ENCODE measurements at regions not wholly inside any gene's neighbourhood (a gene's known extent, or its start where the extent isn't known, plus 50 kb on each side); places are given as distances from the start of the nearest gene placed in this dataset.

- no peak overlapping the region for H2AFZ ChIP-seq (ENCODE audit: low read length)
- H3K9me2 ChIP-seq (replicated peaks; ENCODE audit: insufficient read depth, low read length) = no peaks in the 10 kb centered on the region
Observed at GRCh38 chr12:127473766-127474165, 793.2 kb upstream of the TMEM132C start.

GRCh38 chr12:127479256-127479655 is 787.7 kb upstream of the TMEM132C start:
- Histone ChIP-seq H3K4me1 (ENCODE audit: low read length) (no peaks in the 10 kb centered on the region), H4K20me1 (ENCODE audit: insufficient read depth, low read depth, low read length) (no peaks in the 10 kb centered on the region), H3K4me2 (ENCODE audit: low read depth, low read length, poor library complexity, severe bottlenecking) (no peak overlapping the region), H3K9me2 (replicated peaks; ENCODE audit: insufficient read depth, low read length) (no peaks in the 10 kb centered on the region), H2AFZ (ENCODE audit: low read length) (no peak overlapping the region), H3K9me3 (ENCODE audit: low read length) (no peaks in the 10 kb centered on the region), H3K27ac (ENCODE audit: low read length) (no peak overlapping the region), H3K9ac (ENCODE audit: low read length) (no peak overlapping the region), H3K4me3 (ENCODE audit: low read length) (no peak overlapping the region), H3K36me3 (ENCODE audit: insufficient read depth, low read length) (no peaks in the 10 kb centered on the region), H3K79me2 (ENCODE audit: low read length) (no peaks in the 10 kb centered on the region), H3K27me3 (ENCODE audit: low read length) (no peaks in the 10 kb centered on the region)
- DNase-seq = no peak

More at GRCh38 chr12:127473766-127474165, 793.2 kb upstream of the TMEM132C start:
- Histone ChIP-seq H3K9me3 (ENCODE audit: low read length) (no peaks in the 10 kb centered on the region), H3K27ac (ENCODE audit: low read length) (no peak overlapping the region), H3K9ac (ENCODE audit: low read length) (no peak overlapping the region), H3K36me3 (ENCODE audit: insufficient read depth, low read length) (no peaks in the 10 kb centered on the region), H3K4me3 (ENCODE audit: low read length) (no peak overlapping the region), H3K79me2 (ENCODE audit: low read length) (no peaks in the 10 kb centered on the region), H4K20me1 (ENCODE audit: insufficient read depth, low read depth, low read length) (no peaks in the 10 kb centered on the region), H3K4me1 (ENCODE audit: low read length) (no peaks in the 10 kb centered on the region), H3K4me2 (ENCODE audit: low read depth, low read length, poor library complexity, severe bottlenecking) (no peak overlapping the region), H3K27me3 (ENCODE audit: low read length) (no peaks in the 10 kb centered on the region)
- no peak for DNase-seq

- H3K4me3 ChIP-seq (ENCODE audit: low read length) = no peak overlapping the region
- no peak overlapping the region for H3K4me2 ChIP-seq (ENCODE audit: low read depth, low read length, poor library complexity, severe bottlenecking)
- no peaks in the 10 kb centered on the region for H3K9me2 ChIP-seq (replicated peaks; ENCODE audit: insufficient read depth, low read length)
- H3K36me3 ChIP-seq (ENCODE audit: insufficient read depth, low read length) = no peaks in the 10 kb centered on the region
- no peaks in the 10 kb centered on the region for H3K9me3 ChIP-seq (ENCODE audit: low read length)
- H2AFZ ChIP-seq (ENCODE audit: low read length) = no peak overlapping the region
- H3K4me1 ChIP-seq (ENCODE audit: low read length) = no peaks in the 10 kb centered on the region
- H3K9ac ChIP-seq (ENCODE audit: low read length) = no peak overlapping the region
- H3K27me3 ChIP-seq (ENCODE audit: low read length) = no peaks in the 10 kb centered on the region
- H4K20me1 ChIP-seq (ENCODE audit: insufficient read depth, low read depth, low read length) = no peaks in the 10 kb centered on the region
- no peak for DNase-seq
- no peak overlapping the region for H3K27ac ChIP-seq (ENCODE audit: low read length)
- H3K79me2 ChIP-seq (ENCODE audit: low read length) = no peaks in the 10 kb centered on the region
Observed at GRCh38 chr12:127480775-127481314, 786.1 kb upstream of the TMEM132C start.

- no peak overlapping the region for H3K9ac ChIP-seq (ENCODE audit: low read length)
- no peaks in the 10 kb centered on the region for H4K20me1 ChIP-seq (ENCODE audit: insufficient read depth, low read depth, low read length)
Observed at GRCh38 chr12:127482950-127483349, 784.0 kb upstream of the TMEM132C start.

GRCh38 chr12:127485528-127485927 is 781.4 kb upstream of the TMEM132C start:
- Histone ChIP-seq H3K27ac (ENCODE audit: low read length) (no peak overlapping the region), H3K9me3 (ENCODE audit: low read length) (no peaks in the 10 kb centered on the region), H4K20me1 (ENCODE audit: insufficient read depth, low read depth, low read length) (no peaks in the 10 kb centered on the region), H3K79me2 (ENCODE audit: low read length) (no peaks in the 10 kb centered on the region), H3K9ac (ENCODE audit: low read length) (no peak overlapping the region), H3K27me3 (ENCODE audit: low read length) (no peaks in the 10 kb centered on the region), H3K4me3 (ENCODE audit: low read length) (no peak overlapping the region), H2AFZ (ENCODE audit: low read length) (no peak overlapping the region), H3K36me3 (ENCODE audit: insufficient read depth, low read length) (no peaks in the 10 kb centered on the region), H3K9me2 (replicated peaks; ENCODE audit: insufficient read depth, low read length) (no peaks in the 10 kb centered on the region), H3K4me2 (ENCODE audit: low read depth, low read length, poor library complexity, severe bottlenecking) (no peak overlapping the region), H3K4me1 (ENCODE audit: low read length) (no peaks in the 10 kb centered on the region)
- peak; percentile 44 for DNase-seq

More at GRCh38 chr12:127482950-127483349, 784.0 kb upstream of the TMEM132C start:
- H3K27ac ChIP-seq (ENCODE audit: low read length) = no peak overlapping the region
- H3K4me1 ChIP-seq (ENCODE audit: low read length) = no peaks in the 10 kb centered on the region
- no peaks in the 10 kb centered on the region for H3K9me3 ChIP-seq (ENCODE audit: low read length)
- DNase-seq = no peak
- no peaks in the 10 kb centered on the region for H3K79me2 ChIP-seq (ENCODE audit: low read length)
- no peak overlapping the region for H2AFZ ChIP-seq (ENCODE audit: low read length)
- H3K9me2 ChIP-seq (replicated peaks; ENCODE audit: insufficient read depth, low read length) = no peaks in the 10 kb centered on the region
- no peak overlapping the region for H3K4me3 ChIP-seq (ENCODE audit: low read length)
- H3K4me2 ChIP-seq (ENCODE audit: low read depth, low read length, poor library complexity, severe bottlenecking) = no peak overlapping the region
- no peaks in the 10 kb centered on the region for H3K27me3 ChIP-seq (ENCODE audit: low read length)
- H3K36me3 ChIP-seq (ENCODE audit: insufficient read depth, low read length) = no peaks in the 10 kb centered on the region

GRCh38 chr12:127487031-127487430 is 779.9 kb upstream of the TMEM132C start:
- Histone ChIP-seq H3K4me1 (ENCODE audit: low read length) (no peaks in the 10 kb centered on the region), H3K79me2 (ENCODE audit: low read length) (no peaks in the 10 kb centered on the region), H4K20me1 (ENCODE audit: insufficient read depth, low read depth, low read length) (no peaks in the 10 kb centered on the region), H3K27ac (ENCODE audit: low read length) (no peak overlapping the region), H3K4me3 (ENCODE audit: low read length) (no peak overlapping the region), H3K9me2 (replicated peaks; ENCODE audit: insufficient read depth, low read length) (no peaks in the 10 kb centered on the region), H3K9ac (ENCODE audit: low read length) (no peak overlapping the region), H3K4me2 (ENCODE audit: low read depth, low read length, poor library complexity, severe bottlenecking) (no peak overlapping the region), H3K9me3 (ENCODE audit: low read length) (no peaks in the 10 kb centered on the region), H2AFZ (ENCODE audit: low read length) (no peak overlapping the region), H3K36me3 (ENCODE audit: insufficient read depth, low read length) (no peaks in the 10 kb centered on the region), H3K27me3 (ENCODE audit: low read length) (no peaks in the 10 kb centered on the region)
- DNase-seq = no peak

GRCh38 chr12:127489061-127489460 is 777.9 kb upstream of the TMEM132C start:
- H4K20me1 ChIP-seq (ENCODE audit: insufficient read depth, low read depth, low read length) = no peaks in the 10 kb centered on the region
- H3K27ac ChIP-seq (ENCODE audit: low read length) = no peak overlapping the region
- no peak overlapping the region for H3K9ac ChIP-seq (ENCODE audit: low read length)
- H3K79me2 ChIP-seq (ENCODE audit: low read length) = no peaks in the 10 kb centered on the region
- H3K4me1 ChIP-seq (ENCODE audit: low read length) = no peaks in the 10 kb centered on the region
- H3K9me3 ChIP-seq (ENCODE audit: low read length) = no peaks in the 10 kb centered on the region
- H3K9me2 ChIP-seq (replicated peaks; ENCODE audit: insufficient read depth, low read length) = no peaks in the 10 kb centered on the region
- no peak for DNase-seq
- H2AFZ ChIP-seq (ENCODE audit: low read length) = no peak overlapping the region
- no peak overlapping the region for H3K4me2 ChIP-seq (ENCODE audit: low read depth, low read length, poor library complexity, severe bottlenecking)
- H3K4me3 ChIP-seq (ENCODE audit: low read length) = no peak overlapping the region
- no peaks in the 10 kb centered on the region for H3K27me3 ChIP-seq (ENCODE audit: low read length)
- no peaks in the 10 kb centered on the region for H3K36me3 ChIP-seq (ENCODE audit: insufficient read depth, low read length)

- Histone ChIP-seq H2AFZ (ENCODE audit: low read length) (no peak overlapping the region), H3K9me3 (ENCODE audit: low read length) (no peaks in the 10 kb centered on the region), H3K36me3 (ENCODE audit: insufficient read depth, low read length) (no peaks in the 10 kb centered on the region), H3K4me2 (ENCODE audit: low read depth, low read length, poor library complexity, severe bottlenecking) (no peak overlapping the region), H4K20me1 (ENCODE audit: insufficient read depth, low read depth, low read length) (no peaks in the 10 kb centered on the region), H3K4me3 (ENCODE audit: low read length) (no peak overlapping the region), H3K27ac (ENCODE audit: low read length) (no peak overlapping the region), H3K79me2 (ENCODE audit: low read length) (no peaks in the 10 kb centered on the region), H3K9ac (ENCODE audit: low read length) (no peak overlapping the region), H3K4me1 (ENCODE audit: low read length) (no peaks in the 10 kb centered on the region), H3K27me3 (ENCODE audit: low read length) (no peaks in the 10 kb centered on the region), H3K9me2 (replicated peaks; ENCODE audit: insufficient read depth, low read length) (no peaks in the 10 kb centered on the region)
- no peak for DNase-seq
Observed at GRCh38 chr12:127494961-127495915, 771.7 kb upstream of the TMEM132C start.
